Jurkat, Clone E6-1 (cell line): ENCODE measurements at regions not wholly inside any gene's neighbourhood (a gene's known extent, or its start where the extent isn't known, plus 50 kb on each side); places are given as distances from the start of the nearest gene placed in this dataset.
A peak's percentile ranks its signal among the peaks of the same experiment; 100 is the strongest.
"Not testable (repeated sequence)": the region's sequence is repeated elsewhere in the genome, so short reads cannot be mapped to it uniquely, and the experiment has no call there.

Experiments
- DNase-seq: peaks from one replicate; pipeline ENCODE4 v3.0.0-alpha.2; 2011; ENCODE audit warnings: low read depth, low spot score
- H3K4me3 ChIP-seq: 2 replicates; pipeline ENCODE4 v1.5.1; 2011; ENCODE audit warnings: mild to moderate bottlenecking, low read length, control low read depth, moderate library complexity

- H3K4me3 ChIP-seq: no peak overlapping the region
- peak; percentile 14 for DNase-seq
Observed at GRCh38 chr5:162209005-162209605, 141.5 kb downstream of the GABRG2 start.

DNA sequence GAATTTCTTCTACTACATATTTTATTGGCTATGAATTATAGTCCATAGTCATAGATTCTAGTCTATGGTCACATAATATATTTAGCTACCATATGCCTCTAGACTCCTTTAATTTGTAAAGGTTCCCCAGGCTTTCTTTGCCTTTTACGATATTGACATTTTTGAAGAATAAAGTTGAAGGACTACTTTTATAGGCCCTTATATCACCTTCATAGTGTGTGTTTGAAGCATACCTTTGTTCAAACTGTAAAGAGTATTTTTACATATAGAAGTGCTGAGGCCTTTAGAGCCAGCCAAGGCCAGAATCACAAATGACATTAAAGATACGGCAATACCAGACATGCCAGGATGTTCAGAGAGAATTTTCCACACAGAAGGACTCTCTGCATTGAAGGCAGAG is 147.0 kb downstream of the GABRG2 start:
- DNase-seq: no peak
- H3K4me3 ChIP-seq: no peak overlapping the region

- no peak overlapping the region for H3K4me3 ChIP-seq
- no peak for DNase-seq
Observed at GRCh38 chr5:162217037-162217436, 149.5 kb downstream of the GABRG2 start.

DNA sequence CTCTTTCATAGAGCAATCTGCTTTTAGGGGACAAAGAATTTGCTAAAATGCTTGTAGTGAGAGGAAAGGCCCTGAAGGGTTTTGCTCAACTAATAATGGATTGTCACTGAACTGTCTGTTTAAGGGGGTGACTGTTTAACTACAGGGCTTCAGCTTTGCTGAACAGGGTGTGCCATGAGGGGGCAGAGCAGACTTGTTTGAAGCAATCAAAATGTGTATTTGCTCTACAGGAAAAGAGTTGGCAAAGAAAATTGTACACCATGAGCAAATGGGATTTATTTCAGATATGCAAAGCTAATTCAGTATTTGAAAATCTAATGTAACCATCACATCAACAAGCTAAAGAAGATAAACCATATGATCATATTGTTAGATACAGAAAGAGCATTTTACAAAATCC is 154.3 kb downstream of the GABRG2 start:
- DNase-seq: no peak
- no peak overlapping the region for H3K4me3 ChIP-seq

- H3K4me3 ChIP-seq: no peak overlapping the region
- no peak for DNase-seq
Observed at GRCh38 chr5:162227075-162227474, 159.5 kb downstream of the GABRG2 start.

DNA sequence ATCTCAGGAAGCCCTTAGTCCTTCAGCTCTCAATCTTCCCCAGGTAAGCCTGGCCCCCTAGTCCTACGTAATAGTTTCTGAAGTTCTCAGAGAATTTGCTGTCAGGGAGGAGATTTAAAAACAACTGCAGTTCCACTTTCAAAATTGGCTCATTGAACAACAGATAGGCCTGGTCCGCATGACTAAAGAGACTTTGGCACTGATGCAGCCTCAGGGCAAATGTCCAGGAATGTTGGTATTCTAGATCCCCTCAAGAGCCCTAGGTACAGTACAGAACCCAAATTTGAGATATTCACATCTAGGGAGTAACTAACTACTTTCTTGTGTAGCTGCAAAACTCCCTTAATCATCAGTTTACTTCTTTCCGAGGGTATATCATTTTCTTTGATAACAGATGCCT is 162.8 kb downstream of the GABRG2 start:
- H3K4me3 ChIP-seq: no peak overlapping the region
- no peak for DNase-seq

DNA sequence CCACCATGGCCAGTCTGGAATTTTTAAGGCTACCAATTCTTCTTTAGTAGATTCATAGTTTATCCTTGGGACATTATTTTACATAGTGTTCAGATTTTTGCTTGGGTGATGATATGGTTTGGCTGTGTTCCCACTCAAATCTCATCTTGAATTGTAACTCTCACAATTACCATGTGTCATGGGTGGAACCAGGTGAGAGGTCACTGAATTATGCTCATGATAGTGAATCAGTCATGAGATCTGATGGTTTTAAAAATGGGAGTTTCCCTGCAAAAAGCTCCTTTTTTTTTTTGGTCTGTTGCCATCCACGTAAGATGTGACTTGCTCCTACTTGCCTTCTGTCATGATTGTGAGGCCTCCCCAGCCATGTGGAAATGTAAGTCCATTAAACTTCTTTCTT is 163.9 kb downstream of the GABRG2 start:
- DNase-seq: no peak
- H3K4me3 ChIP-seq: no peak overlapping the region

GRCh38 chr5:162240734-162241133 is 173.2 kb downstream of the GABRG2 start:
- no peak overlapping the region for H3K4me3 ChIP-seq
- no peak for DNase-seq

DNA sequence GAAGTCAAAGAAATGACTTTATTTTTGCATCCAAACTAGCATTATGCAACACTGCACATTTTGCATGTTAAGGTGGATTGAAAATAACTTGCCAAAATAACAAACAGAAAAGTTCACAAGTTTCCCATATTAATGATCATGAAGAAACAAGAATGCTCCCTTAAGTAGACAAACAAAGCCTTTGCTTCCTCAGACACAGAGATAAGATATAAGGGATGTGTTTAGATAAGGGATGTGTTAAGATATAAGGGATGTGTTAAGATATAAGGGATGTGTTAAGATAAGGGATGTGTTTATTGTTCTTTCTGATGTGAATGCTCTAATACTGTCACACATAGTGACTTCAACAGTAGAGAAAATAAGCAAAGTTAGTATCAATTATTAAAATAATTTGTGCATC is 174.8 kb downstream of the GABRG2 start:
- H3K4me3 ChIP-seq: no peak overlapping the region
- no peak for DNase-seq

DNA sequence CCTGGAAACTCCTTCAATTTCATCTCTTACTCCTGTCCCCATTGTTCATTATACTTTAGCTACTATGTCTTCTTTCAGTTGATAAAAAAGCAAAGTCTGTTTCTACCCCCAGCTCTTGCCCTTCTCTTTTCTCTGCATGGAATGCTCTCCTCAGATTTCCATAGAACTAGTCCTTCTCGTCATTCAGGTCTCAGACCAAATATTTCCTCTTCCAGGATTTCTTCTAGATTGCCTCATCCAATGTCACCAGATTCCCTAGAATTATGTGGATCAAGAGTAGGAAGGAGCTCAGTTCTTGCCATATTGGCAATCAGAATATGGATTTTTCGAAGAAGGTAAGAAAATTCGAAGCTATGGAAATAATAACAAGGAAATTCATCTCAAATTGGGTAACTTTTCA is 176.1 kb downstream of the GABRG2 start:
- DNase-seq: no peak
- no peak overlapping the region for H3K4me3 ChIP-seq

DNA sequence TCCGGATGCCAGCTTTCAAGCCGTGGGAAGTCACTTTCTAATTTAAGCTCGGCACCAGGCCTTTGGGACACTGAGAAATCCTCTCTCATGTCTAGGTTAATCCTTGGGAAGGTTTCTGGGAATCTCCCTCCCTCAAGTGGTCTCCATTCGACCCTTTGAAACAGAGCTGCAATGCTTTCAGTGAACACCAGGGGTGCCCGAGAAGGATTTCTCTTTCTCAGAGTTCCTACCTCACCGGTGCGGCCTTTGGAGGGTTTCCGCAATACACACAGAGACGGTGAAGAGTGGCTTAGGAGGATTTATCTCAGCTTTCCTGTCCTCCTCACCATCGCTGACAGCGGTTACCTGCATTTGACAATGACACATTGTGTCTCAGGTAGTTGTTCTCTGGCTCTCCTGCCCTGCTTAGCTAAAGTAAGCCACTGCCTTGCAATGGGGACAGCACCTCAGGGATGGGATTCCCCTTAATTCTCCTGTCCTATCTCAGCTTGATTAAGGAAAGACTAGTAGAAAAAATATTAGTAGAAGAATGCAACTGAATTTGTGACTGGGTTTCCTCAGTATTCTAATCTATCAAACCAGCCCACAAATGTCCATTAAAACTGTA is 180.6 kb downstream of the GABRG2 start:
- peak; percentile 6 for DNase-seq
- no peak overlapping the region for H3K4me3 ChIP-seq

DNA sequence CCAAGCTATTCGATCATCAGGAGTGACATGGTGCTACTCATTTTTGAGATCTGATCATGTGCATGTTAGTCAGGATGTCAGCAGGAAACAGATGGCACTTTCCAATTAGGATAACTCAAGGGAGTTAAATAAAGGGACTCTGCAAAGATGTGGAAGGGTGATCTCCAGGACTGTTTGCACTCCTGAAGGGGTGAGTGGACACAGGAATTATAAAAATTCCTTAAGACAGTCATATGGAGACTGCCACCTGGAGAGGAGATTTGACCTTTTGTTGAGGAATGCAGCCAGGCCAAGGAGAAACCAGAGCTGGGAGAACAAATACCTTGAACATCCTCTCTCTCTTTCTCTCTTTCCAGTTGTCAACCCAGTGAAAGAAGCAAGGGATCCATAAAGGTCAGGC is 189.1 kb downstream of the GABRG2 start:
- no peak overlapping the region for H3K4me3 ChIP-seq
- DNase-seq: no peak

- H3K4me3 ChIP-seq: no peak overlapping the region
Observed at GRCh38 chr5:162268694-162269481, 201.3 kb downstream of the GABRG2 start.

DNA sequence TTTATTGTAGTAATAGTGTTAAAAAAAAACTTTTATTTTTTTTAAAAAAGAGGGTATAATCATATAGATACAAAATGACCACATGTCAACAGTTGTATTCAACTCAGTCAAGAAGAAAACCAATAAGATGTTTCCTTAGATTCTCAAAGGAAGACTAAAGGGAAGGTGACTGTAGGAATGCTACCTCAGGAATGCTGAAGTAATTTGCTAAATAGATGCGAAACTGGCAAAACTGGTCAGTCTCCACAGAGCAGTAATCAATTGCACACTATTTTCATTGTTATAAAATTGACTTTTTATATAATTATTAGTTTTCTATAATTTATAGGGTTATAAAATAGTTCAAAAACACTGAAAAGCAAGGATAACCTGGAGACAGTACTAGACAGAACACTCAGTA is 204.8 kb downstream of the GABRG2 start:
- H3K4me3 ChIP-seq: no peak overlapping the region
- DNase-seq: no peak

More at GRCh38 chr5:162268694-162269481, 201.3 kb downstream of the GABRG2 start:
- peak; percentile 1 for DNase-seq

DNA sequence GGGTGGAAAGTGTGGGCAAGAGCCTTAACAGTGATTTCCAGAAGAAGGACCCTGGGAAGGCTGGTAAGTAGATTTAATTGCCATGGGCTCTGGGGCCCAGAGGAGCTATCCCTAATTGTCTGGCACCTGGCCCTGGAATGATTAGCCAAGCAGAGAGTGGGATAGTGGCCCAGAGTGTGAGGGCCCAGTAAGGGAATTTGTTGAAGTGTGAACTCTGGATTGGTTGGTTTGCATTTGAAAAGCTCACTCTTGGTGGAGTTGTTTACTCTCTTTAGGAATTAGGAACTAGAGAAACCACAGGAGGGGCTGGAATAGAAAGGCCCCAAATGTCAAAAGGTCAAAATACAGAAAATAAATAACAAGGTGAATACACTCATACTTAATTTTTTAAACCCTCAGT is 207.1 kb downstream of the GABRG2 start:
- H3K4me3 ChIP-seq: no peak overlapping the region

GRCh38 chr5:162275387-162275786 is 207.8 kb downstream of the GABRG2 start:
- not testable (repeated sequence) for H3K4me3 ChIP-seq, DNase-seq

More for the DNA sequence above, 207.1 kb downstream of the GABRG2 start:
- no peak for DNase-seq

- no peak for DNase-seq
- no peak overlapping the region for H3K4me3 ChIP-seq
Observed at GRCh38 chr5:162282191-162282590, 214.6 kb downstream of the GABRG2 start.

DNA sequence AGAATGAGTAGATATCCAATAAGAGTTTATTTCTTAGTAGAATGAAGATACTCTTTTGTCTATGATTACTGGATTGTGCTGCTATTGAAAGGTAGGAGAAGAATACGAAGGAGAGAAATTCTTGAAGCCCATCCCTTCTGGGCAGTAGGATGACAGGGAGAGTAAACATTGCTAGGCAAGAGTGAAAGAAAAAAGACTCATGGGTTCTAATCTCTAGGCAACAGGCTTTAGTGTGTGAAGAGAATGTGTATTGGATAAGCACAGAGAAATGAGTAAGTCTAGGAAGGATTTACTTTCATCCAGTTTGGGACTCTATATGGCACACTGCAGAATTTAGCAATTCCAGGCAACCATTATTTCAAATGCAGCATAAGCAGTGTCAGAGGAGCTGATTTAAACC is 216.0 kb downstream of the GABRG2 start:
- H3K4me3 ChIP-seq: no peak overlapping the region
- no peak for DNase-seq

GRCh38 chr5:162288647-162289296 is 221.2 kb downstream of the GABRG2 start:
- no peak overlapping the region for H3K4me3 ChIP-seq
- no peak for DNase-seq

GRCh38 chr5:162289489-162289888 is 221.9 kb downstream of the GABRG2 start:
- DNase-seq: no peak
- H3K4me3 ChIP-seq: no peak overlapping the region
